Liver (tissue), 8 donors: ENCODE measurements at regions not wholly inside any gene's neighbourhood (a gene's known extent, or its start where the extent isn't known, plus 50 kb on each side); places are given as distances from the start of the nearest gene placed in this dataset.

Experiments
- DNase-seq: peaks from one replicate; pipeline ENCODE4 v3.0.0-alpha.2; 2017; ENCODE audit warnings: low spot score
- H3K27ac ChIP-seq, 2 donors: one replicate each; pipeline ENCODE4 v1.7.0; 2013; ENCODE audit warnings: inconsistent platforms in 2 of 2, low read length in 2 of 2, control low read depth in 1 of 2, low read depth in 1 of 2, mild to moderate bottlenecking in 1 of 2
- H3K27me3 ChIP-seq, 4 donors: one replicate each; pipeline versions ENCODE4 v1.6.1 to v1.7.0; 2013; ENCODE audit warnings: low read length in 3 of 4, inconsistent platforms in 1 of 4, mild to moderate bottlenecking in 1 of 4, moderate library complexity in 1 of 4; ENCODE audit not compliant: control insufficient read depth in 4 of 4, insufficient read depth in 4 of 4
- H3K36me3 ChIP-seq, 4 donors: one replicate each; pipeline versions ENCODE4 v1.6.1 to v1.7.0; 2013; ENCODE audit warnings: low read length in 3 of 4, mild to moderate bottlenecking in 3 of 4, low read depth in 1 of 4, moderate library complexity in 1 of 4; ENCODE audit not compliant: control insufficient read depth in 4 of 4, insufficient read depth in 3 of 4
- H3K4me1 ChIP-seq, 4 donors: one replicate each; pipeline versions ENCODE4 v1.6.1 to v1.7.0; 2013; ENCODE audit warnings: low read length in 3 of 4, mild to moderate bottlenecking in 3 of 4, moderate library complexity in 1 of 4; ENCODE audit not compliant: control insufficient read depth in 4 of 4, insufficient read depth in 4 of 4
- H3K4me3 ChIP-seq, 3 donors: one replicate each; pipeline versions ENCODE4 v1.6.1 to v1.7.0; 2013; ENCODE audit warnings: low read length in 3 of 3, control low read depth in 1 of 3, low read depth in 1 of 3, mild to moderate bottlenecking in 1 of 3
- H3K9ac ChIP-seq, 2 donors: one replicate each; pipeline ENCODE4 v1.7.0; 2013; ENCODE audit warnings: low read length in 2 of 2, mild to moderate bottlenecking in 2 of 2, moderate library complexity in 2 of 2, control low read depth in 1 of 2, low read depth in 1 of 2
- H3K9me3 ChIP-seq, 4 donors: one replicate each; pipeline versions ENCODE4 v1.6.1 to v1.7.0; 2013; ENCODE audit warnings: low read length in 3 of 4; ENCODE audit not compliant: control insufficient read depth in 4 of 4
- EGR1 ChIP-seq, 2 donors: IDR thresholded peaks; 2 replicates each; pipeline ENCODE4 v1.6.1; 2016 to 2018; ENCODE audit warnings: antibody characterized with exemption in 2 of 2, low read depth in 2 of 2
- FOXA1 ChIP-seq: IDR thresholded peaks from 2 replicates; pipeline ENCODE4 v1.6.1; 2016; ENCODE audit warnings: antibody characterized with exemption
- FOXA2 ChIP-seq: IDR thresholded peaks from 2 replicates; pipeline ENCODE4 v1.6.1; 2016; ENCODE audit warnings: antibody characterized with exemption
- GABPA ChIP-seq, 2 donors: IDR thresholded peaks in 1 of 2; conservative IDR thresholded peaks in 1 of 2; 2 replicates each; pipeline ENCODE4 v1.6.1; 2016; ENCODE audit warnings: antibody characterized with exemption in 2 of 2, mild to moderate bottlenecking in 1 of 2, moderate library complexity in 1 of 2
- HNF4A ChIP-seq, 2 donors: conservative IDR thresholded peaks; 2 replicates each; pipeline ENCODE4 v1.6.1; 2016; ENCODE audit warnings: antibody characterized with exemption in 2 of 2, mild to moderate bottlenecking in 2 of 2
- HNF4G ChIP-seq: IDR thresholded peaks from 2 replicates; pipeline ENCODE4 v1.6.1; 2016; ENCODE audit warnings: antibody characterized with exemption
- JUND ChIP-seq, 2 donors: IDR thresholded peaks; 2 replicates each; pipeline ENCODE4 v1.6.1; 2016; ENCODE audit warnings: antibody characterized with exemption in 2 of 2
- NR2F2 ChIP-seq: IDR thresholded peaks from 2 replicates; pipeline ENCODE4 v1.6.1; 2016; ENCODE audit warnings: antibody characterized with exemption
- RAD21 ChIP-seq, 2 donors: IDR thresholded peaks; 2 replicates each; pipeline ENCODE4 v1.6.1; 2016; ENCODE audit warnings: antibody characterized with exemption in 2 of 2, mild to moderate bottlenecking in 2 of 2
- RXRA ChIP-seq, 2 donors: IDR thresholded peaks; 2 replicates each; pipeline ENCODE4 v1.6.1; 2017 to 2018; ENCODE audit warnings: antibody characterized with exemption in 2 of 2, mild to moderate bottlenecking in 1 of 2
- SP1 ChIP-seq: IDR thresholded peaks from 2 replicates; pipeline ENCODE4 v1.6.1; 2018; ENCODE audit warnings: antibody characterized with exemption, mild to moderate bottlenecking
- TAF1 ChIP-seq: conservative IDR thresholded peaks from 2 replicates; pipeline ENCODE4 v1.6.1; 2016; ENCODE audit warnings: antibody characterized with exemption, mild to moderate bottlenecking
- YY1 ChIP-seq: IDR thresholded peaks from 2 replicates; pipeline ENCODE4 v1.6.1; 2016; ENCODE audit warnings: antibody characterized with exemption, mild to moderate bottlenecking
- WGBS: extraction: QIAGEN DNeasy Blood & Tissue Kit; methylation state at CpG from one replicate; pipeline ENCODE4 v1.1.7; 2013; 5-methylcytosine and 5-hydroxymethylcytosine counted together
- TF ChIP-seq, protein P1 (sequence below): IDR thresholded peaks from 2 replicates; pipeline ENCODE4 v1.6.1; 2016; ENCODE audit warnings: antibody characterized with exemption
- TF ChIP-seq, protein P2 (sequence below): IDR thresholded peaks from 2 replicates; pipeline ENCODE4 v1.6.1; 2016; ENCODE audit warnings: antibody characterized with exemption, mild to moderate bottlenecking
- TF ChIP-seq, protein P3 (sequence below): IDR thresholded peaks from 2 replicates; pipeline ENCODE4 v1.6.1; 2016; ENCODE audit warnings: antibody characterized with exemption
- TF ChIP-seq, protein P4 (sequence below): fragments of 150-350 bp; IDR thresholded peaks from 2 replicates; pipeline ENCODE4 v1.5.1; 2017; ENCODE audit warnings: improper control_type of control experiment, low read depth, low read length; ENCODE audit not compliant: missing input control
- TF ChIP-seq, protein P5 (sequence below): IDR thresholded peaks from 2 replicates; pipeline ENCODE4 v1.6.1; 2016; ENCODE audit warnings: antibody characterized with exemption
- donor health status: healthy.
- donor health status: healthy.
- donor health status: healthy.
- donor health status: healthy.
- donor health status: healthy.

DNA sequence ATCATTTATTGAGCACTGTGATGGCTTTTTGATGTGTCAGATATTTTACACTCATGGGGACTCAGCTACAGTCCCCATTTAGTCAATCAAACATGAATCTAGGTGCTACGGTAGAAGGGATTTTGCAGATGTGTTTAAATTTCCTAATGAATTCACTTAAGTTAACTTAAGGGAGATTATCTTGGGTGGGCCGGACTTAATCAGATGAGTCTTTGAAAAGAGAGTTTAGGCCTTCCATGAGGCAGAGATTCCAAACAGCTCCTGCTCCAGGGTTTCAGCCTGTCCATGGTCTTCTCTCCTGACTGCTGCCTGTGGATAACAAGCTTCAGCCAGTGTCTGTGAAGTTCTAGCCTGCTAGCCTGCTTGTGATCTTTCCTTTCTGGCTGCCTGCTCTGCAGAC is 202.4 kb downstream of the IDS start:
- no peaks in the 10 kb centered on the region for H3K4me1 ChIP-seq
- H3K36me3 ChIP-seq: no peaks in the 10 kb centered on the region
- no peaks in the 10 kb centered on the region for H3K27me3 ChIP-seq
- H3K4me3 ChIP-seq: no peak overlapping the region
- no peaks in the 10 kb centered on the region for H3K9me3 ChIP-seq
- TF ChIP-seq, protein P1, sequence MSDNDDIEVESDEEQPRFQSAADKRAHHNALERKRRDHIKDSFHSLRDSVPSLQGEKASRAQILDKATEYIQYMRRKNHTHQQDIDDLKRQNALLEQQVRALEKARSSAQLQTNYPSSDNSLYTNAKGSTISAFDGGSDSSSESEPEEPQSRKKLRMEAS: no peak
- no peak overlapping the region for H3K9ac ChIP-seq
- no peak for DNase-seq
- 89% methylated on average over 2 of the region's 2 CpGs for whole genome bisulfite sequencing
- no peak overlapping the region for H3K27ac ChIP-seq

DNA sequence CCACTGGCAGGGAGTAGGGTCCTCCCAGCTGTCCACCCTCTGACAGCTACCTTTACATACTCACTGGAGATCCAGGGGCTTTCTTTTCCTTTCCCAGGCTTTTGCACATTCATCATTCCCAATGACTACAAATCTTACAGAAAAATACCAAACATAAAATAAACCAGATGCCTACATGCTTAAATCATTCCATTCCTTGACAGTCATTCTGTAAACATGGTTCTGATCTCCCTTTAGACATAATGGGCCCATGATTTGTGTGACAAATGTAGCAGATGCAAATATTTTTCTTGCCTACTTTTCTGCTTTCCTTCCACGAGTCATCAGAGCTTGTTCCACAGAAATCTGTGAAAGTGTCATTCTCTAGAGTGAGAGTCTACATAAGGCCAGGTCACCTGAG is 207.0 kb downstream of the IDS start:
- H3K27me3 ChIP-seq: no peaks in the 10 kb centered on the region
- TF ChIP-seq, protein P2, sequence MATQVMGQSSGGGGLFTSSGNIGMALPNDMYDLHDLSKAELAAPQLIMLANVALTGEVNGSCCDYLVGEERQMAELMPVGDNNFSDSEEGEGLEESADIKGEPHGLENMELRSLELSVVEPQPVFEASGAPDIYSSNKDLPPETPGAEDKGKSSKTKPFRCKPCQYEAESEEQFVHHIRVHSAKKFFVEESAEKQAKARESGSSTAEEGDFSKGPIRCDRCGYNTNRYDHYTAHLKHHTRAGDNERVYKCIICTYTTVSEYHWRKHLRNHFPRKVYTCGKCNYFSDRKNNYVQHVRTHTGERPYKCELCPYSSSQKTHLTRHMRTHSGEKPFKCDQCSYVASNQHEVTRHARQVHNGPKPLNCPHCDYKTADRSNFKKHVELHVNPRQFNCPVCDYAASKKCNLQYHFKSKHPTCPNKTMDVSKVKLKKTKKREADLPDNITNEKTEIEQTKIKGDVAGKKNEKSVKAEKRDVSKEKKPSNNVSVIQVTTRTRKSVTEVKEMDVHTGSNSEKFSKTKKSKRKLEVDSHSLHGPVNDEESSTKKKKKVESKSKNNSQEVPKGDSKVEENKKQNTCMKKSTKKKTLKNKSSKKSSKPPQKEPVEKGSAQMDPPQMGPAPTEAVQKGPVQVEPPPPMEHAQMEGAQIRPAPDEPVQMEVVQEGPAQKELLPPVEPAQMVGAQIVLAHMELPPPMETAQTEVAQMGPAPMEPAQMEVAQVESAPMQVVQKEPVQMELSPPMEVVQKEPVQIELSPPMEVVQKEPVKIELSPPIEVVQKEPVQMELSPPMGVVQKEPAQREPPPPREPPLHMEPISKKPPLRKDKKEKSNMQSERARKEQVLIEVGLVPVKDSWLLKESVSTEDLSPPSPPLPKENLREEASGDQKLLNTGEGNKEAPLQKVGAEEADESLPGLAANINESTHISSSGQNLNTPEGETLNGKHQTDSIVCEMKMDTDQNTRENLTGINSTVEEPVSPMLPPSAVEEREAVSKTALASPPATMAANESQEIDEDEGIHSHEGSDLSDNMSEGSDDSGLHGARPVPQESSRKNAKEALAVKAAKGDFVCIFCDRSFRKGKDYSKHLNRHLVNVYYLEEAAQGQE: no peak
- TF ChIP-seq FOXA1: no peak
- no peaks in the 10 kb centered on the region for H3K9me3 ChIP-seq
- no peak overlapping the region for H3K9ac ChIP-seq
- no peak overlapping the region for H3K27ac ChIP-seq
- DNase-seq: no peak
- no peaks in the 10 kb centered on the region for H3K4me1 ChIP-seq
- no peak overlapping the region for H3K4me3 ChIP-seq
- WGBS: 0% methylated on average over 1 of the region's 1 CpG
- H3K36me3 ChIP-seq: no peaks in the 10 kb centered on the region

DNA sequence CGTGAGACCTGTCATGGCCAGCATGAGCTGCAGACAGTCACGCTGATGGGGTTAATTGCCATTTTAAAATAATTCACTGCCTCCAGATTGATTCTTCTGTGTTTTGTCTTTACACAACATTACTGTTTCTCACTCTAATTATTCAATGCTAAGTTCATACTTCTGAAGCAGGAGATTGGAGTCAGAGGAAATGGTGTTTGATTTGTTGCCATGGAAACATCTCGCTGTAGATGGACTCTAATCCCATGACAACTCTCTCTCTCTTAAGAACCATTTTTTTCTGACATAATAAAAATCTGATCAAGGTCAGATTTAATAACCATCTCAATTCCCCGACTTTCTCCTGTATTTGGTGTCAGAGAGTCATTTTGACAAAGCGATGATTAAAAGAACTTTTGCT is 209.0 kb downstream of the IDS start:
- TF ChIP-seq, protein P3, sequence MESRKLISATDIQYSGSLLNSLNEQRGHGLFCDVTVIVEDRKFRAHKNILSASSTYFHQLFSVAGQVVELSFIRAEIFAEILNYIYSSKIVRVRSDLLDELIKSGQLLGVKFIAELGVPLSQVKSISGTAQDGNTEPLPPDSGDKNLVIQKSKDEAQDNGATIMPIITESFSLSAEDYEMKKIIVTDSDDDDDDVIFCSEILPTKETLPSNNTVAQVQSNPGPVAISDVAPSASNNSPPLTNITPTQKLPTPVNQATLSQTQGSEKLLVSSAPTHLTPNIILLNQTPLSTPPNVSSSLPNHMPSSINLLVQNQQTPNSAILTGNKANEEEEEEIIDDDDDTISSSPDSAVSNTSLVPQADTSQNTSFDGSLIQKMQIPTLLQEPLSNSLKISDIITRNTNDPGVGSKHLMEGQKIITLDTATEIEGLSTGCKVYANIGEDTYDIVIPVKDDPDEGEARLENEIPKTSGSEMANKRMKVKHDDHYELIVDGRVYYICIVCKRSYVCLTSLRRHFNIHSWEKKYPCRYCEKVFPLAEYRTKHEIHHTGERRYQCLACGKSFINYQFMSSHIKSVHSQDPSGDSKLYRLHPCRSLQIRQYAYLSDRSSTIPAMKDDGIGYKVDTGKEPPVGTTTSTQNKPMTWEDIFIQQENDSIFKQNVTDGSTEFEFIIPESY: no peak
- no peak for TF ChIP-seq FOXA1
- TF ChIP-seq JUND (IDR thresholded peaks at IDR 0.05): no peak
- no peak for TF ChIP-seq RAD21 (IDR thresholded peaks at IDR 0.05)
- TF ChIP-seq YY1: no peak
- TF ChIP-seq, protein P1: no peak
- no peak for TF ChIP-seq NR2F2
- no peak for TF ChIP-seq TAF1
- TF ChIP-seq SP1: no peak
- TF ChIP-seq, protein P4, sequence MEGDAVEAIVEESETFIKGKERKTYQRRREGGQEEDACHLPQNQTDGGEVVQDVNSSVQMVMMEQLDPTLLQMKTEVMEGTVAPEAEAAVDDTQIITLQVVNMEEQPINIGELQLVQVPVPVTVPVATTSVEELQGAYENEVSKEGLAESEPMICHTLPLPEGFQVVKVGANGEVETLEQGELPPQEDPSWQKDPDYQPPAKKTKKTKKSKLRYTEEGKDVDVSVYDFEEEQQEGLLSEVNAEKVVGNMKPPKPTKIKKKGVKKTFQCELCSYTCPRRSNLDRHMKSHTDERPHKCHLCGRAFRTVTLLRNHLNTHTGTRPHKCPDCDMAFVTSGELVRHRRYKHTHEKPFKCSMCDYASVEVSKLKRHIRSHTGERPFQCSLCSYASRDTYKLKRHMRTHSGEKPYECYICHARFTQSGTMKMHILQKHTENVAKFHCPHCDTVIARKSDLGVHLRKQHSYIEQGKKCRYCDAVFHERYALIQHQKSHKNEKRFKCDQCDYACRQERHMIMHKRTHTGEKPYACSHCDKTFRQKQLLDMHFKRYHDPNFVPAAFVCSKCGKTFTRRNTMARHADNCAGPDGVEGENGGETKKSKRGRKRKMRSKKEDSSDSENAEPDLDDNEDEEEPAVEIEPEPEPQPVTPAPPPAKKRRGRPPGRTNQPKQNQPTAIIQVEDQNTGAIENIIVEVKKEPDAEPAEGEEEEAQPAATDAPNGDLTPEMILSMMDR: no peak
- TF ChIP-seq EGR1 (IDR thresholded peaks at IDR 0.05; ENCODE audit: low read depth in 2 of 2): no peak
- TF ChIP-seq, protein P2: no peak
- no peak for TF ChIP-seq RXRA (IDR thresholded peaks at IDR 0.05)
- TF ChIP-seq GABPA (IDR thresholded peaks at IDR 0.05 in 1 of 2, conservative IDR thresholded peaks at IDR 0.05 in 1 of 2): no peak
- TF ChIP-seq HNF4A (conservative IDR thresholded peaks at IDR 0.05): no peak
- TF ChIP-seq HNF4G: no peak
- TF ChIP-seq, protein P5, sequence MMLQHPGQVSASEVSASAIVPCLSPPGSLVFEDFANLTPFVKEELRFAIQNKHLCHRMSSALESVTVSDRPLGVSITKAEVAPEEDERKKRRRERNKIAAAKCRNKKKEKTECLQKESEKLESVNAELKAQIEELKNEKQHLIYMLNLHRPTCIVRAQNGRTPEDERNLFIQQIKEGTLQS: no peak
- TF ChIP-seq FOXA2: no peak
- no peak for DNase-seq
- 69% methylated on average over 5 of the region's 5 CpGs for WGBS

More for the DNA sequence above, 209.0 kb downstream of the IDS start:
- Histone ChIP-seq H3K27me3 (no peaks in the 10 kb centered on the region), H3K36me3 (no peaks in the 10 kb centered on the region), H3K4me3 (no peak overlapping the region), H3K4me1 (no peaks in the 10 kb centered on the region), H3K9ac (no peak overlapping the region), H3K27ac (no peak overlapping the region), H3K9me3 (no peaks in the 10 kb centered on the region)
